ENCODE measurements at regions not wholly inside any gene's neighbourhood (a gene's known extent, or its start where the extent isn't known, plus 50 kb on each side); places are given as distances from the start of the nearest gene placed in this dataset.

GRCh38 chr5:20654033-20654432 lies 666.0 kb upstream of the CDH18 start:
- ATAC-seq (no peak), DNase-seq (no peak)
- intact Hi-C loops (cut with micrococcal nuclease), result no loop called here

- intact Hi-C loops (cut with micrococcal nuclease), result no loop called here
- no peak for ATAC-seq
- no peak for DNase-seq
Observed at GRCh38 chr5:20649966-20650365, 662.0 kb upstream of the CDH18 start.

- intact Hi-C loops (cut with micrococcal nuclease), result no loop called here
- ATAC-seq (no peak), DNase-seq (no peak)
Observed at GRCh38 chr5:20648981-20649380, 661.0 kb upstream of the CDH18 start.

GRCh38 chr5:20636686-20637085 lies 648.7 kb upstream of the CDH18 start:
- DNase-seq (no peak), ATAC-seq (no peak)
- intact Hi-C loops (cut with micrococcal nuclease), result no loop called here

GRCh38 chr5:20619591-20619990 lies 631.6 kb upstream of the CDH18 start:
- intact Hi-C loops (cut with micrococcal nuclease), result no loop called here
- DNase-seq (no peak), ATAC-seq (no peak)

GRCh38 chr5:20618340-20618739 lies 630.3 kb upstream of the CDH18 start:
- ATAC-seq (peak; percentile 76), DNase-seq (no peak)
- intact Hi-C loops (cut with micrococcal nuclease), result no loop called here

- no peak for DNase-seq
- intact Hi-C loops (cut with micrococcal nuclease), result no loop called here
- ATAC-seq, result no peak
Observed at GRCh38 chr5:20617841-20618240, 629.8 kb upstream of the CDH18 start.

GRCh38 chr5:20615888-20616563 lies 628.0 kb upstream of the CDH18 start:
- DNase-seq (no peak), ATAC-seq (no peak)
- intact Hi-C loops (cut with micrococcal nuclease), result no loop called here

GRCh38 chr5:20611620-20612019 lies 623.6 kb upstream of the CDH18 start:
- DNase-seq (no peak), ATAC-seq (no peak)
- intact Hi-C loops (cut with micrococcal nuclease), result no loop called here

- no peak for ATAC-seq
- no peak for DNase-seq
- intact Hi-C loops (cut with micrococcal nuclease), result no loop called here
Observed at GRCh38 chr5:20610681-20611080, 622.7 kb upstream of the CDH18 start.

- no peak for ATAC-seq
- DNase-seq, result no peak
- intact Hi-C loops (cut with micrococcal nuclease), result no loop called here
Observed at GRCh38 chr5:20609126-20609525, 621.1 kb upstream of the CDH18 start.

- DNase-seq (no peak), ATAC-seq (no peak)
- intact Hi-C loops (cut with micrococcal nuclease), result no loop called here
Observed at GRCh38 chr5:20608567-20608966, 620.6 kb upstream of the CDH18 start.

GRCh38 chr5:20605732-20606525 lies 617.9 kb upstream of the CDH18 start:
- intact Hi-C loops (cut with micrococcal nuclease), result no loop called here
- peak; percentile 88 for ATAC-seq

GRCh38 chr5:20604992-20605391 lies 617.0 kb upstream of the CDH18 start:
- intact Hi-C loops (cut with micrococcal nuclease), result no loop called here
- DNase-seq (peak; percentile 48), ATAC-seq (peak; percentile 96)

More at GRCh38 chr5:20605732-20606525, 617.9 kb upstream of the CDH18 start:
- DNase-seq, result no peak

GRCh38 chr5:20601678-20602100 lies 613.7 kb upstream of the CDH18 start:
- no peak for DNase-seq
- intact Hi-C loops (cut with micrococcal nuclease), result no loop called here
- ATAC-seq, result no peak

- DNase-seq, result no peak
- no peak for ATAC-seq
- intact Hi-C loops (cut with micrococcal nuclease), result no loop called here
Observed at GRCh38 chr5:20590356-20590755, 602.4 kb upstream of the CDH18 start.

GRCh38 chr5:20575571-20575970 lies 587.6 kb upstream of the CDH18 start:
- DNase-seq (no peak), ATAC-seq (no peak)
- intact Hi-C loops (cut with micrococcal nuclease), result no loop called here

GRCh38 chr5:20574576-20574975 lies 586.6 kb upstream of the CDH18 start:
- DNase-seq (no peak), ATAC-seq (no peak)
- intact Hi-C loops (cut with micrococcal nuclease), result no loop called here

- DNase-seq (no peak), ATAC-seq (no peak)
- intact Hi-C loops (cut with micrococcal nuclease), result no loop called here
Observed at GRCh38 chr5:20572614-20573013, 584.6 kb upstream of the CDH18 start.

GRCh38 chr5:20570486-20570885 lies 582.5 kb upstream of the CDH18 start:
- no peak for ATAC-seq
- DNase-seq, result no peak
- intact Hi-C loops (cut with micrococcal nuclease), result no loop called here

GRCh38 chr5:20562544-20562943 lies 574.5 kb upstream of the CDH18 start:
- DNase-seq, result no peak
- no peak for ATAC-seq
- intact Hi-C loops (cut with micrococcal nuclease), result no loop called here
